ENCODE measurements at regions not wholly inside any gene's neighbourhood (a gene's known extent, or its start where the extent isn't known, plus 50 kb on each side); places are given as distances from the start of the nearest gene placed in this dataset.

- ChIA-PET POLR2A (no interaction called here), CTCF (no interaction called here)
- DNase-seq (no peak), ATAC-seq (no peak)
- H3K4me1 Mint-ChIP-seq (ENCODE audit: low read depth), result no peaks in the 10 kb centered on the region
- no peak overlapping the region for H3K4me3 Mint-ChIP-seq
- no peaks in the 10 kb centered on the region for H3K36me3 Mint-ChIP-seq (ENCODE audit: low read depth)
- H3K27me3 Mint-ChIP-seq (ENCODE audit: low read depth), result no peaks in the 10 kb centered on the region
- no peak overlapping the region for H3K27ac Mint-ChIP-seq
- H3K9me3 Mint-ChIP-seq (ENCODE audit: insufficient read depth), result peaks cover 4% of the 10 kb centered on the region
Observed at GRCh38 chr1:189899686-189900425, 577.8 kb downstream of the BRINP3 start.

- ChIA-PET CTCF (no interaction called here), POLR2A (no interaction called here)
- no peaks in the 10 kb centered on the region for H3K27me3 Mint-ChIP-seq (ENCODE audit: low read depth)
- H3K36me3 Mint-ChIP-seq (ENCODE audit: low read depth), result no peaks in the 10 kb centered on the region
- H3K9me3 Mint-ChIP-seq (ENCODE audit: insufficient read depth), result no peaks in the 10 kb centered on the region
- DNase-seq (no peak), ATAC-seq (no peak)
- H3K4me3 Mint-ChIP-seq, result no peak overlapping the region
- no peak overlapping the region for H3K27ac Mint-ChIP-seq
- no peaks in the 10 kb centered on the region for H3K4me1 Mint-ChIP-seq (ENCODE audit: low read depth)
Observed at GRCh38 chr1:189904509-189904908, 573.2 kb downstream of the BRINP3 start.

GRCh38 chr1:189908113-189908512, 569.6 kb downstream of the BRINP3 start:
- Mint-ChIP-seq H3K4me3 (no peak overlapping the region), H3K27me3 (ENCODE audit: low read depth) (no peaks in the 10 kb centered on the region), H3K4me1 (ENCODE audit: low read depth) (no peaks in the 10 kb centered on the region), H3K36me3 (ENCODE audit: low read depth) (no peaks in the 10 kb centered on the region), H3K27ac (no peak overlapping the region), H3K9me3 (ENCODE audit: insufficient read depth) (peaks cover 4% of the 10 kb centered on the region)
- DNase-seq (no peak), ATAC-seq (no peak)
- POLR2A ChIA-PET, result no interaction called here
- CTCF ChIA-PET, result no interaction called here

GRCh38 chr1:189921613-189922012, 556.1 kb downstream of the BRINP3 start:
- POLR2A ChIA-PET, result no interaction called here
- CTCF ChIA-PET, result no interaction called here
- H3K4me3 Mint-ChIP-seq, result no peak overlapping the region
- no peak overlapping the region for H3K27ac Mint-ChIP-seq
- no peaks in the 10 kb centered on the region for H3K27me3 Mint-ChIP-seq (ENCODE audit: low read depth)
- ATAC-seq (no peak), DNase-seq (no peak)
- peaks cover 20% of the 10 kb centered on the region for H3K9me3 Mint-ChIP-seq (ENCODE audit: insufficient read depth)
- H3K36me3 Mint-ChIP-seq (ENCODE audit: low read depth), result no peaks in the 10 kb centered on the region
- H3K4me1 Mint-ChIP-seq (ENCODE audit: low read depth), result no peaks in the 10 kb centered on the region

GRCh38 chr1:189927641-189928040, 550.0 kb downstream of the BRINP3 start:
- no peak for ATAC-seq
- CTCF ChIA-PET, result no interaction called here
- Mint-ChIP-seq H3K27me3 (ENCODE audit: low read depth) (no peaks in the 10 kb centered on the region), H3K4me3 (no peak overlapping the region), H3K27ac (no peak overlapping the region), H3K36me3 (ENCODE audit: low read depth) (no peaks in the 10 kb centered on the region), H3K4me1 (ENCODE audit: low read depth) (no peaks in the 10 kb centered on the region), H3K9me3 (ENCODE audit: insufficient read depth) (peaks cover 15% of the 10 kb centered on the region)
- DNase-seq, result no peak
- POLR2A ChIA-PET, result no interaction called here

- no peak overlapping the region for H3K27ac Mint-ChIP-seq
- ATAC-seq, result no peak
- ChIA-PET CTCF (no interaction called here), POLR2A (no interaction called here)
- peaks cover 21% of the 10 kb centered on the region for H3K9me3 Mint-ChIP-seq (ENCODE audit: insufficient read depth)
- H3K27me3 Mint-ChIP-seq (ENCODE audit: low read depth), result no peaks in the 10 kb centered on the region
- DNase-seq, result no peak
- no peak overlapping the region for H3K4me3 Mint-ChIP-seq
- no peaks in the 10 kb centered on the region for H3K4me1 Mint-ChIP-seq (ENCODE audit: low read depth)
- no peaks in the 10 kb centered on the region for H3K36me3 Mint-ChIP-seq (ENCODE audit: low read depth)
Observed at GRCh38 chr1:189929501-189930099, 548.1 kb downstream of the BRINP3 start.

- CTCF ChIA-PET, result no interaction called here
- Mint-ChIP-seq H3K4me1 (ENCODE audit: low read depth) (no peaks in the 10 kb centered on the region), H3K36me3 (ENCODE audit: low read depth) (no peaks in the 10 kb centered on the region), H3K27ac (no peak overlapping the region), H3K4me3 (no peak overlapping the region), H3K27me3 (ENCODE audit: low read depth) (no peaks in the 10 kb centered on the region), H3K9me3 (ENCODE audit: insufficient read depth) (peaks cover 26% of the 10 kb centered on the region)
- DNase-seq (no peak), ATAC-seq (no peak)
- POLR2A ChIA-PET, result no interaction called here
Observed at GRCh38 chr1:189936861-189937260, 540.8 kb downstream of the BRINP3 start.

- no peaks in the 10 kb centered on the region for H3K36me3 Mint-ChIP-seq (ENCODE audit: low read depth)
- H3K9me3 Mint-ChIP-seq (ENCODE audit: insufficient read depth), result peaks cover 23% of the 10 kb centered on the region
- DNase-seq (no peak), ATAC-seq (no peak)
- no peak overlapping the region for H3K27ac Mint-ChIP-seq
- no peaks in the 10 kb centered on the region for H3K27me3 Mint-ChIP-seq (ENCODE audit: low read depth)
- H3K4me3 Mint-ChIP-seq, result no peak overlapping the region
- CTCF ChIA-PET, result no interaction called here
- H3K4me1 Mint-ChIP-seq (ENCODE audit: low read depth), result no peaks in the 10 kb centered on the region
- POLR2A ChIA-PET, result no interaction called here
Observed at GRCh38 chr1:189939967-189940366, 537.7 kb downstream of the BRINP3 start.

GRCh38 chr1:189941922-189942321, 535.7 kb downstream of the BRINP3 start:
- no peaks in the 10 kb centered on the region for H3K36me3 Mint-ChIP-seq (ENCODE audit: low read depth)
- H3K9me3 Mint-ChIP-seq (ENCODE audit: insufficient read depth), result peaks cover 19% of the 10 kb centered on the region
- no peaks in the 10 kb centered on the region for H3K27me3 Mint-ChIP-seq (ENCODE audit: low read depth)
- H3K4me1 Mint-ChIP-seq (ENCODE audit: low read depth), result no peaks in the 10 kb centered on the region
- no peak overlapping the region for H3K27ac Mint-ChIP-seq
- DNase-seq (no peak), ATAC-seq (no peak)
- ChIA-PET CTCF (no interaction called here), POLR2A (no interaction called here)
- no peak overlapping the region for H3K4me3 Mint-ChIP-seq

GRCh38 chr1:189958756-189959155, 518.9 kb downstream of the BRINP3 start:
- no peak overlapping the region for H3K4me3 Mint-ChIP-seq
- H3K27ac Mint-ChIP-seq, result no peak overlapping the region
- CTCF ChIA-PET, result no interaction called here
- H3K9me3 Mint-ChIP-seq (ENCODE audit: insufficient read depth), result peaks cover 3% of the 10 kb centered on the region
- H3K4me1 Mint-ChIP-seq (ENCODE audit: low read depth), result no peaks in the 10 kb centered on the region
- DNase-seq, result no peak
- POLR2A ChIA-PET, result no interaction called here
- H3K27me3 Mint-ChIP-seq (ENCODE audit: low read depth), result no peaks in the 10 kb centered on the region
- H3K36me3 Mint-ChIP-seq (ENCODE audit: low read depth), result no peaks in the 10 kb centered on the region
- ATAC-seq, result no peak

GRCh38 chr1:189960769-189961168, 516.9 kb downstream of the BRINP3 start:
- CTCF ChIA-PET, result no interaction called here
- Mint-ChIP-seq H3K4me1 (ENCODE audit: low read depth) (no peaks in the 10 kb centered on the region), H3K4me3 (no peak overlapping the region), H3K36me3 (ENCODE audit: low read depth) (no peaks in the 10 kb centered on the region), H3K27me3 (ENCODE audit: low read depth) (no peaks in the 10 kb centered on the region), H3K9me3 (ENCODE audit: insufficient read depth) (no peaks in the 10 kb centered on the region), H3K27ac (no peak overlapping the region)
- ATAC-seq, result no peak
- no peak for DNase-seq
- POLR2A ChIA-PET, result no interaction called here

- H3K36me3 Mint-ChIP-seq (ENCODE audit: low read depth), result no peaks in the 10 kb centered on the region
- ATAC-seq, result no peak
- no peaks in the 10 kb centered on the region for H3K9me3 Mint-ChIP-seq (ENCODE audit: insufficient read depth)
- no peak overlapping the region for H3K4me3 Mint-ChIP-seq
- no peak for DNase-seq
- no peak overlapping the region for H3K27ac Mint-ChIP-seq
- CTCF ChIA-PET, result no interaction called here
- no peaks in the 10 kb centered on the region for H3K27me3 Mint-ChIP-seq (ENCODE audit: low read depth)
- no peaks in the 10 kb centered on the region for H3K4me1 Mint-ChIP-seq (ENCODE audit: low read depth)
- POLR2A ChIA-PET, result no interaction called here
Observed at GRCh38 chr1:189962181-189962580, 515.5 kb downstream of the BRINP3 start.
